Astrocyte (in vitro differentiated cells and primary cell): ENCODE measurements at regions not wholly inside any gene's neighbourhood (a gene's known extent, or its start where the extent isn't known, plus 50 kb on each side); places are given as distances from the start of the nearest gene placed in this dataset.

ENCODE experiments used
- EZH2 ChIP-seq: IDR thresholded peaks from 2 replicates; pipeline ENCODE4 v1.6.1; 2012; ENCODE audit warnings: mild to moderate bottlenecking, low read length, inconsistent platforms; ENCODE audit not compliant: insufficient read depth
- TF ChIP-seq, protein P1 (sequence below): IDR thresholded peaks from 2 replicates; pipeline ENCODE4 v1.5.1; 2011; ENCODE audit warnings: low read depth, mild to moderate bottlenecking, inconsistent platforms, low read length, moderate library complexity; ENCODE audit not compliant: insufficient read depth

DNA sequence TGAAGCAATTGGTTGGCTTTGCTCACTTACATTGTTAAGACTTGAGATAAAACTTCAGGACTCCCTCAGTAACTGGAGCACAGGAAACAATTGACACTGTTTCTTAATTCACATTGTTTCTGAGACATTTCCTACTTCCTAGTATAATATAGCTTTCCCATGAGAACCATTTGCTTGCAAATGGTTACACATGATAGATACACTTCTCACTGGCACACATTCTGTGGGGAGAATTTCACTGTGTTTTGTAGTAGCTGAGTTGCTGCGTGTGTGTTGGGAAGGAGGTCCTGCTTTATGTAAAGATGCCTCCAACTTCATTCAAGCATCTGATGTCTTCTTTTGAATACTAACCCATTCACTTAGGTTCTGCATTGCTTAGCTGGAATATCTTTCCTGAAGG lies 85.3 kb upstream of the SLC4A4 start:
- TF ChIP-seq, protein P1, sequence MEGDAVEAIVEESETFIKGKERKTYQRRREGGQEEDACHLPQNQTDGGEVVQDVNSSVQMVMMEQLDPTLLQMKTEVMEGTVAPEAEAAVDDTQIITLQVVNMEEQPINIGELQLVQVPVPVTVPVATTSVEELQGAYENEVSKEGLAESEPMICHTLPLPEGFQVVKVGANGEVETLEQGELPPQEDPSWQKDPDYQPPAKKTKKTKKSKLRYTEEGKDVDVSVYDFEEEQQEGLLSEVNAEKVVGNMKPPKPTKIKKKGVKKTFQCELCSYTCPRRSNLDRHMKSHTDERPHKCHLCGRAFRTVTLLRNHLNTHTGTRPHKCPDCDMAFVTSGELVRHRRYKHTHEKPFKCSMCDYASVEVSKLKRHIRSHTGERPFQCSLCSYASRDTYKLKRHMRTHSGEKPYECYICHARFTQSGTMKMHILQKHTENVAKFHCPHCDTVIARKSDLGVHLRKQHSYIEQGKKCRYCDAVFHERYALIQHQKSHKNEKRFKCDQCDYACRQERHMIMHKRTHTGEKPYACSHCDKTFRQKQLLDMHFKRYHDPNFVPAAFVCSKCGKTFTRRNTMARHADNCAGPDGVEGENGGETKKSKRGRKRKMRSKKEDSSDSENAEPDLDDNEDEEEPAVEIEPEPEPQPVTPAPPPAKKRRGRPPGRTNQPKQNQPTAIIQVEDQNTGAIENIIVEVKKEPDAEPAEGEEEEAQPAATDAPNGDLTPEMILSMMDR: no peak
- TF ChIP-seq EZH2: no peak
